ENCODE measurements at regions not wholly inside any gene's neighbourhood (a gene's known extent, or its start where the extent isn't known, plus 50 kb on each side); places are given as distances from the start of the nearest gene placed in this dataset.

GRCh38 chr22:48756146-48757111, 1071.2 kb downstream of the BRD1 start:
- H3K27me3 ChIP-seq = peaks cover 0 to 27% (median 19%) of the 10 kb centered on the region in 11 experiments; a peak in 15 of 22 replicates
- no peaks in the 10 kb centered on the region for H3K4me1 ChIP-seq
- H3K36me3 ChIP-seq = no peaks in the 10 kb centered on the region
- H3K9ac ChIP-seq = no peak overlapping the region
- H3K9me3 ChIP-seq (replicated peaks in 1 of 11) = no peaks in the 10 kb centered on the region
- H3K4me3 ChIP-seq = no peak overlapping the region
- no peak for TF ChIP-seq Cebpa-rat (IDR thresholded peaks at IDR 0.05)
- H3K27ac ChIP-seq = no peak overlapping the region
- H4K20me1 ChIP-seq = peaks cover 0 to 43% (median 0%) of the 10 kb centered on the region in 11 experiments; a peak in 8 of 22 replicates
- H3K4me2 ChIP-seq = no peak overlapping the region

- H3K36me3 ChIP-seq = no peaks in the 10 kb centered on the region
- H3K4me2 ChIP-seq = no peak overlapping the region
- no peak overlapping the region for H3K27ac ChIP-seq
- H3K4me3 ChIP-seq = no peak overlapping the region
- no peaks in the 10 kb centered on the region for H3K9me3 ChIP-seq (replicated peaks in 1 of 11)
- no peak for TF ChIP-seq Cebpa-rat (IDR thresholded peaks at IDR 0.05)
- H4K20me1 ChIP-seq = peaks cover 0 to 54% (median 0%) of the 10 kb centered on the region in 11 experiments; a peak in 9 of 22 replicates
- H3K27me3 ChIP-seq = peaks cover 0 to 27% (median 19%) of the 10 kb centered on the region in 11 experiments; a peak in 15 of 22 replicates
- no peaks in the 10 kb centered on the region for H3K4me1 ChIP-seq
- H3K9ac ChIP-seq = no peak overlapping the region
Observed at GRCh38 chr22:48755059-48755949, 1072.4 kb downstream of the BRD1 start.

GRCh38 chr22:48754611-48755058, 1073.0 kb downstream of the BRD1 start:
- H3K27ac ChIP-seq = no peak overlapping the region
- peaks cover 0 to 59% (median 0%) of the 10 kb centered on the region in 11 experiments; a peak in 9 of 22 replicates for H4K20me1 ChIP-seq
- no peaks in the 10 kb centered on the region for H3K9me3 ChIP-seq (replicated peaks in 1 of 11)
- H3K4me3 ChIP-seq = no peak overlapping the region
- no peaks in the 10 kb centered on the region for H3K36me3 ChIP-seq
- no peaks in the 10 kb centered on the region; a peak in 1 of 20 replicates for H3K4me1 ChIP-seq
- no peak overlapping the region for H3K4me2 ChIP-seq
- TF ChIP-seq Cebpa-rat (IDR thresholded peaks at IDR 0.05) = no peak
- peaks cover 0 to 27% (median 19%) of the 10 kb centered on the region in 11 experiments; a peak in 15 of 22 replicates for H3K27me3 ChIP-seq
- H3K9ac ChIP-seq = no peak overlapping the region

GRCh38 chr22:48753752-48754517, 1073.7 kb downstream of the BRD1 start:
- Histone ChIP-seq H3K27ac (no peak overlapping the region), H3K9ac (no peak overlapping the region), H3K4me1 (no peaks in the 10 kb centered on the region; a peak in 1 of 20 replicates), H3K36me3 (no peaks in the 10 kb centered on the region), H3K4me3 (no peak overlapping the region), H3K4me2 (no peak overlapping the region), H3K9me3 (replicated peaks in 1 of 11) (no peaks in the 10 kb centered on the region), H4K20me1 (peaks cover 0 to 63% (median 0%) of the 10 kb centered on the region in 11 experiments; a peak in 9 of 22 replicates), H3K27me3 (peaks cover 0 to 27% (median 19%) of the 10 kb centered on the region in 11 experiments; a peak in 15 of 22 replicates)
- no peak for TF ChIP-seq Cebpa-rat (IDR thresholded peaks at IDR 0.05)

GRCh38 chr22:48753381-48753730, 1074.3 kb downstream of the BRD1 start:
- Histone ChIP-seq H3K27ac (no peak overlapping the region), H3K9ac (no peak overlapping the region), H3K4me1 (no peaks in the 10 kb centered on the region; a peak in 1 of 20 replicates), H3K36me3 (no peaks in the 10 kb centered on the region), H4K20me1 (peaks cover 0 to 65% (median 0%) of the 10 kb centered on the region in 11 experiments; a peak in 9 of 22 replicates), H3K9me3 (replicated peaks in 1 of 11) (no peaks in the 10 kb centered on the region), H3K27me3 (peaks cover 0 to 27% (median 19%) of the 10 kb centered on the region in 11 experiments; a peak in 15 of 22 replicates), H3K4me2 (no peak overlapping the region), H3K4me3 (no peak overlapping the region)
- TF ChIP-seq Cebpa-rat (IDR thresholded peaks at IDR 0.05) = no peak

GRCh38 chr22:48752451-48753380, 1075.0 kb downstream of the BRD1 start:
- H3K4me2 ChIP-seq = no peak overlapping the region
- no peaks in the 10 kb centered on the region; a peak in 1 of 20 replicates for H3K4me1 ChIP-seq
- H3K4me3 ChIP-seq = no peak overlapping the region
- no peak for TF ChIP-seq Cebpa-rat (IDR thresholded peaks at IDR 0.05)
- no peak overlapping the region for H3K9ac ChIP-seq
- H3K27me3 ChIP-seq = peaks cover 0 to 25% (median 19%) of the 10 kb centered on the region in 11 experiments; a peak in 15 of 22 replicates
- no peaks in the 10 kb centered on the region for H3K36me3 ChIP-seq
- peaks cover 0 to 69% (median 0%) of the 10 kb centered on the region in 11 experiments; a peak in 9 of 22 replicates for H4K20me1 ChIP-seq
- no peak overlapping the region for H3K27ac ChIP-seq
- no peaks in the 10 kb centered on the region for H3K9me3 ChIP-seq (replicated peaks in 1 of 11)

- Histone ChIP-seq H3K4me2 (no peak overlapping the region), H3K27ac (no peak overlapping the region), H4K20me1 (peaks cover 0 to 76% (median 0%) of the 10 kb centered on the region in 11 experiments; a peak in 9 of 22 replicates), H3K36me3 (no peaks in the 10 kb centered on the region), H3K4me3 (no peak overlapping the region), H3K9me3 (replicated peaks in 1 of 11) (no peaks in the 10 kb centered on the region), H3K4me1 (no peaks in the 10 kb centered on the region; a peak in 1 of 20 replicates), H3K27me3 (peaks cover 0 to 17% (median 12%) of the 10 kb centered on the region in 11 experiments; a peak in 15 of 22 replicates), H3K9ac (no peak overlapping the region)
- TF ChIP-seq Cebpa-rat (IDR thresholded peaks at IDR 0.05) = no peak
Observed at GRCh38 chr22:48751539-48752437, 1075.9 kb downstream of the BRD1 start.
